Tongue (tissue), 1 donor: ENCODE measurements at regions not wholly inside any gene's neighbourhood (a gene's known extent, or its start where the extent isn't known, plus 50 kb on each side); places are given as distances from the start of the nearest gene placed in this dataset.

ENCODE experiments used
- DNase-seq: peaks from one replicate; pipeline ENCODE4 v3.0.0-alpha.2; 2015

DNA sequence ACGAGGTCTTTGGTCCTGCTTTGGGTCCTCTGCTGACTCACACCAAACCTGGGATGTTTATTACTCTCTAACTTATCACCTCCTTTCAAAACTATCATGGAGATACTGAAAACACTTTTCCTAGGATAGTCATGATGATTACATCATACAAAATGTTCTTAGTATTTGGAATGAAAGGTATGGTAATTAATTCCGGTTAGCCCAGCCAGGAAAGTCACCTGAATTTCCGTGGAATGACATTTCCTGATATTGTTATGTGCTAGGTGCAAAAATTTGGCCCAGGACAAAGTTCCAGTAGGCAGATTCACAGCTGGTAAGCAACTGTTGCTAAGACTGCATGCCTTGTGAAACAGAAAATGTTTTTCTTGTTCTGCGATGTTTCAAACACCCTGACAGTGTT, 203.4 kb downstream of the ZNF648 start:
- DNase-seq = no peak
